RPMI8226 (cell line): ENCODE measurements at regions not wholly inside any gene's neighbourhood (a gene's known extent, or its start where the extent isn't known, plus 50 kb on each side); places are given as distances from the start of the nearest gene placed in this dataset.

Experiments used
- DNase-seq: peaks from one replicate; pipeline ENCODE4 v3.0.0-alpha.2; 2015

GRCh38 chr1:94642617-94643321, 101.2 kb upstream of the F3 start:
- DNase-seq, result no peak

- no peak for DNase-seq
These were observed 100.4 kb upstream of the F3 start for GRCh38 chr1:94641990-94642389.

- no peak for DNase-seq
These were observed 98.6 kb upstream of the F3 start for GRCh38 chr1:94640125-94640524.

GRCh38 chr1:94637121-94637520, 95.6 kb upstream of the F3 start:
- DNase-seq, result no peak

GRCh38 chr1:94636624-94637023, 95.1 kb upstream of the F3 start:
- no peak for DNase-seq

GRCh38 chr1:94636100-94636499, 94.5 kb upstream of the F3 start:
- DNase-seq, result no peak

- DNase-seq, result no peak
These were observed 93.4 kb upstream of the F3 start for GRCh38 chr1:94634977-94635416.

GRCh38 chr1:94633051-94633450, 91.5 kb upstream of the F3 start:
- DNase-seq, result no peak

GRCh38 chr1:94629259-94630181, 88.0 kb upstream of the F3 start:
- no peak for DNase-seq

- DNase-seq, result no peak
These were observed 86.9 kb upstream of the F3 start for GRCh38 chr1:94628499-94628843.

GRCh38 chr1:94627771-94628498, 86.4 kb upstream of the F3 start:
- no peak for DNase-seq

GRCh38 chr1:94624203-94624602, 82.6 kb upstream of the F3 start:
- no peak for DNase-seq

GRCh38 chr1:94623560-94624148, 82.1 kb upstream of the F3 start:
- DNase-seq, result no peak

- DNase-seq, result no peak
These were observed 81.2 kb upstream of the F3 start for GRCh38 chr1:94622757-94623156.

- DNase-seq, result no peak
These were observed 80.2 kb upstream of the F3 start for GRCh38 chr1:94621802-94622201.

- peak; percentile 48 for DNase-seq
These were observed 79.8 kb upstream of the F3 start for GRCh38 chr1:94621395-94621794.

- DNase-seq, result no peak
These were observed 78.9 kb upstream of the F3 start for GRCh38 chr1:94620345-94621031.

GRCh38 chr1:94619731-94620130, 78.2 kb upstream of the F3 start:
- no peak for DNase-seq

- DNase-seq, result no peak
These were observed 76.6 kb upstream of the F3 start for GRCh38 chr1:94617957-94618739.

GRCh38 chr1:94617134-94617805, 75.7 kb upstream of the F3 start:
- DNase-seq, result no peak

- no peak for DNase-seq
These were observed 74.9 kb upstream of the F3 start for GRCh38 chr1:94616506-94616905.
